NCI-H146 (cell line): ENCODE measurements at regions not wholly inside any gene's neighbourhood (a gene's known extent, or its start where the extent isn't known, plus 50 kb on each side); places are given as distances from the start of the nearest gene placed in this dataset.
"Not testable (repeated sequence)": the region's sequence is repeated elsewhere in the genome, so short reads cannot be mapped to it uniquely, and the experiment has no call there.

ENCODE experiments used
- DNase-seq: peaks from one replicate; lab custom pipeline; 2025; lab: John Stamatoyannopoulos, UW

GRCh38 chr13:60214213-60215055 lies 50.7 kb upstream of the DIAPH3 start:
- no peak for DNase-seq

DNA sequence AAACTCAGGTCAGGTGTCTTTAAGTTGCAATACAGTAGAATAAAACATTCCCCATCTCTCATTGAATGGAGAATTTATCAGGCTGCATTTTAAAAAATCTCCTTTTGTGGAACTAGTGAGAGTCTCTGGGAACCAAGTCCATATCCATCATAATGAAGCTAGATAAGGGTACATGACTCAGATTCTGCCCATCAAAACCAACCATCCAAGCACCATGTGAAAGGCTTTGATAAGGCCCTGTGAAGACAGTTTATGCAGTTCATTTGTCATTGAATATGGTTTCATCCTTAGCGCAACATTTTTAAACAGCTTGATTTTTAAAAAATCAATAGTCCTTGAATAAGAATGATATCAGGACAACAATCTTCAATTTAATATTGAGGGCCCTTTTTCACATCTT lies 56.3 kb upstream of the DIAPH3 start:
- DNase-seq = no peak

DNA sequence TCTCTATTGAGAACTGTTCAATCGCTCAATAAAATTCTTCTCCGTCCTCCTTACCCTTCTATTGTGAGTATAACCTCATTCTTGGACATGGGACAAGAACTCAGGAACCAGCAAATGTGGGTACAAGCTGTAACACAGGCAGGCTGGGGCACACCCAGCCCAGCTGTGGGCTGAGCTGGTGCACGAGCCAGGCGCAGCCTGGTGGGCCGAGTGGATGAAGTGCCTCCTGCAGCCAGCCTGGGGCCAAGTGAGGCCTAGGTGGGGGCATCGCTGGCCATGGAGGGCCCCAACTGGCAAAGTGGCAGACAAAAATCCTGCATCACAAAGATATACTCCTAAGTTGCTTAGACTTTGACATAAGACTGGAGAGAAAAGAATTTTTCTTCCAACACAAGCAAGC lies 57.9 kb upstream of the DIAPH3 start:
- DNase-seq = no peak

DNA sequence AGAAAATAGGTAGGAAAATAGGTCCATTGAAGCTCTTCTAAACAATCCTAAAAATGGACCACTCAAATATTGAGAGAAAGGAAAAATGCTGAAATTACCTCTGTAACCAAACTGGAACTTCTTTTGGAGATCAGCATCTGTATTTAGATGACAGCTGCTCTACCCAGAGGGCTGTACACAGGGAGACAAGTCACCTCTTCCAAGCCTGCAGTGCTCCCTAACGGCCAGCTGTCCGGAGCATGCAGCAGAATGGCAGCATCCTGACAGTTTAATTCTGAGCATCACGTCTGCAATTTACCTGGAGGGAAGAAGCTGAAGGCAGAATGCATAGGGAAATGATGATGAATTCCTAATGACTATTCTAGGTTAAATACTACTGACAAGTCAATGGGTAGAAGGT lies 62.8 kb upstream of the DIAPH3 start:
- peak; percentile 86 for DNase-seq

GRCh38 chr13:60227158-60227557 lies 63.4 kb upstream of the DIAPH3 start:
- no peak for DNase-seq

- DNase-seq = peak; percentile 95
These were observed 66.1 kb upstream of the DIAPH3 start for GRCh38 chr13:60229708-60230272.

DNA sequence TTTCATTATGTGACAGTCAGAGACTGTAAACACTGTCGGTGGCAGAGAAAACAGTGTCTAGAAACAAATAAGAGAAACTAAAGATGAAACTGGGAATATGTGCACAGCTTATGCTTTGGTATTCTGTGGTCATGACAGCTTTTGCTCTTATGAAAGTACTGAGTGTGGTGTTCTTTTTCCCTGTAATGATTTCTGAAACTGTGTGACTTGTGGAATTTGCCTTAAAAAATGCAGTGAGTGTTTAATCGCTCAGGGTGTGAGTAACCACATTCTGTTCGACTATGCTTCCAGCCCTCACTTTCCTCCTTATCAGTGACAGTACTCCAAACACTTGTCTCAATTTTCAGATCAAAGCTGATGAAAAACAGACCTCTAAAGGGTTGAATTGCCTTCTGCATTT lies 66.9 kb upstream of the DIAPH3 start:
- peak; percentile 36 for DNase-seq

GRCh38 chr13:60242043-60242595 lies 78.4 kb upstream of the DIAPH3 start:
- no peak for DNase-seq

DNA sequence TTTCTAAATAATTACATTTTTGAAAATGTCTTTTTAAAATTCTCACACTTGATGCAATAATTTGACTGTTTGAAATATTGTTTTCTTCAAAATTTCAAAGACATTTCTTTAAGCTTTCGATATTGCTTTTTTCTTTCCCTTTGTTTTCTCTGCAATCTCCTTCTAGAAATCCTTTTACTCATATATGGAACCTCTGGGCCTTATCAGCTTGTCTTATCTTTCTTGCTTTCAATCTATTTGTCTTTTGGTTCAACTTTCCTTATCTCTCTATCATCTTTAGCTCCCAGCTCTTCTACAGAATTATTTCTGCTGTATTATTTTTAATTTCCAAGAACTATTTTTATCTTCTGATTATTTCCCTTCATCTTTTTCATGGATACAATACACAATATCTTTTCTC lies 80.7 kb upstream of the DIAPH3 start:
- no peak for DNase-seq

- DNase-seq = not testable (repeated sequence)
These were observed 87.7 kb upstream of the DIAPH3 start for GRCh38 chr13:60251419-60251818.

GRCh38 chr13:60258349-60258748 lies 94.6 kb upstream of the DIAPH3 start:
- DNase-seq = no peak

DNA sequence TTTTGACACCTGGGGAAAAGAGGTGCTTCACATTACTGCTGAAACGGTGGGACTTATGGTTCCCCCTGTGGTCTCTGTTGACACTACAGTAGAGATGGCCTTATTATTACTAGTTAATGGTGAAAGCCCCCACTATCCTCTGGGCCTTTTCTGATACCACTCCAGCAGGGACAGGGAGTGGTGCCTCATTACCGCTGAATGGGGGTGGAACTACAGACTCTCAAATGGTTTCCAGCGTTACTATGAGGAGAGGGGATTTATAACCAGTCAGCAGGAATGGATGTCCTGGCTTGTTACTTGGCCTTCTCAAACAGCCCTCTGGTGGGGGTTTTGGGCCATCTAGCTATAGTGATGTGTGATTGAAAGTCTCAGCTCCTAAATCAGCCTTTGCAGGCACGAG lies 96.7 kb upstream of the DIAPH3 start:
- DNase-seq = peak; percentile 81

GRCh38 chr13:60261432-60262351 lies 98.0 kb upstream of the DIAPH3 start:
- peak; percentile 100 for DNase-seq

DNA sequence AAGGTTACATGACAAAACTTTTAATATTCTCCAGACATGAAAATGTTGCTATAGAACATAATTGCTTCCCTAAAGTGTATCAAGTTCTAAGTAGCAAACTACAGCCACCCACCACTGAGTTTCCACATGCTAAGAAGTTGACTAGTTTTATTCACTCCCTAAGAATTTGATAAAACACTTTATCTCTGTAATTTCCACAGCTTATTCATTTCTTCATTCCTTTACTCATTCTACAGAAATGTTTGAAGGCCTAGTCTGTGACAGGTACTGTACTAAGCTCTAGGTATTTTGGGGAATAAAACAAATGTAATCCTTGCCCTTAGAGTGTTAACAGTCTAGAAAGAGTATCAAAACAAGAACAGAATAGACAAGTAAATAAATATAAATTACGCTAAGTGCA lies 101.8 kb upstream of the DIAPH3 start:
- DNase-seq = no peak

DNA sequence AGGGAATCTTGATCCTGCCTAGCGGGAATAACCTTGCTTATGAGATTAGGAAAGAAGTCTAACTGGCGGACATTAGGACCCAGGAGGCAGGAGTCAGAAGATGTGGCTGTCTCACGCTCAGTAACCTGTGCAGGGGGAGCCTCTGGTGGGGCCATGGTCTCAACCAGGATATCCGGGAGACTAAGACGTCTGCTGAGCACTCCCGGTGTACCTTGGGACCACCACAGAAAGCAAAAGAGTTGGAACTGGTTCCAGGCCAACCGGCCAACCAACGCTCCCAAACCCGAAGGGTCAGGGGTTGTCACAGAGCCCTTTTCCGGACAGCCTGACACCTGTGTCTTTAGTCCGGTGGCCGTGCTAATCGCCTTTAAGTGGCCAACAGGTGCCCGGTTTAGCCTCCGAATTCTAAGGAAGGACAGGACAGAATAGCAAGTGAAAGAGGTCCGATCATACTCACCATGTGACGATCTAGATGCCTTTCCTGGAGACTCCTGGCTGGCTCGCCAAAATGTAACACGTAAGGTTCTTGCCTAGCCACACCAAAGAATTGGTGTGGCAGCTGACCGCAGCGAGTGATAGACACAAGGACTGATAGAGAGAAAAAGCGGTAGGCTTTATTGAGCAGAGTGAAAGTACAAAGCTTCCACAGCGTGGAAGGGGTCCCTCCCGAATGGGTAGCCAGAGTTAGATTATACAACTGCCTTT lies 103.9 kb upstream of the DIAPH3 start:
- DNase-seq = no peak

DNA sequence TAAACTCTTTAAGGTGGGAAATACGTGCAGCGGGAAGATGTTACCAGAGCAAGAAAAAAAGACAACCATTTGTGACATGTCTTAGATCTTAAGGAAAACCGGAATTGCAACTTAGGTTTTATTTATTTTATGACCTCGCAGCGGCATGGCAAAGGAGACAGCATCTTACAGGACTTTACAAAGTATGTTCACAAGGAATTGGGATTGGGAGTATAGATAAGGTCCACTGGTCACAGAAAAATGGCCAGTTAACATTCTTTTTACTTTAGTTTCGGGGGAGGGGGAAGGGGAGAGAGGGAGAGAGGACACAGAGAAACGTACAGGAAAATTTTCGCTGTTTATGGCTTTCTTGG lies 104.5 kb upstream of the DIAPH3 start:
- DNase-seq = no peak

GRCh38 chr13:60273971-60274527 lies 110.3 kb upstream of the DIAPH3 start:
- DNase-seq = peak; percentile 45

DNA sequence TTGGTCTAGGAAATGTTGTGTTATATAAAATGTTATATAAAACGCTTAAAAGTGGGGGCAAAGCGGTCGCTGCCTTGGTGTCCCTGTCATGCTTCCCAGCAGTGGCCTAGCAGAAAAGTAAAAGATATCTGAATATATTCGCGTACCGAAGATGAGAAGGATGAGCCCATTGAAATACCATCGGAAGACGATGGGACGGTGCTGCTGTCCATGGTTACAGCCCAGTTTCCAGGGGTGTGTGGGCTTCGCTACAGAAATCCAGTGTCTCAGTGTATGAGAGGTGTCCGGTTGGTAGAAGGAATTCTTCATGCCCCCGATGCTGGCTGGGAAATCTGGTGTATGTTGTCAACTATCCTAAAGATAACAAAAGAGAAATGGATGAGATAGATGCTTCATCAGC lies 110.9 kb upstream of the DIAPH3 start:
- DNase-seq = no peak

- DNase-seq = no peak
These were observed 111.5 kb upstream of the DIAPH3 start for GRCh38 chr13:60275208-60275607.

DNA sequence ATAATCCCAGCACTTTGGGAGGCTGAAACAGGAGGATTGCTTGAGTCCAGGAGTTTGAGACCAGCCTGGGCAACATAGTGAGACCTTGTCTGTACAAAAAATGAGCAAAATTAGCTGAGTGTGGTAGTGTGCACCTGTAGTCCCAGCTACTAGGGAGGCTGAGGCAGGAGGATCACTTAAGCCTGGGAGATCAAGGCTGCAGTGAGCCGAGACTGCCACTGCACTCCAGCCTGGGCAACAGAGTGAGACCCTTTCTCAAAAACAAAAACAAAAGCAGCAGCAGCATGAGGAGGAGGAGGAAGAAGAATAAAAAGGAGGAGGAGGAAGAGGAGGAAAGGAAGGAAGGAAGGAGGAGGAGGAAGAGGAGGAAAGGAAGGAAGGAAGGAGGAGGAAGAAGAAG lies 116.5 kb upstream of the TDRD3 start:
- DNase-seq = not testable (repeated sequence)

DNA sequence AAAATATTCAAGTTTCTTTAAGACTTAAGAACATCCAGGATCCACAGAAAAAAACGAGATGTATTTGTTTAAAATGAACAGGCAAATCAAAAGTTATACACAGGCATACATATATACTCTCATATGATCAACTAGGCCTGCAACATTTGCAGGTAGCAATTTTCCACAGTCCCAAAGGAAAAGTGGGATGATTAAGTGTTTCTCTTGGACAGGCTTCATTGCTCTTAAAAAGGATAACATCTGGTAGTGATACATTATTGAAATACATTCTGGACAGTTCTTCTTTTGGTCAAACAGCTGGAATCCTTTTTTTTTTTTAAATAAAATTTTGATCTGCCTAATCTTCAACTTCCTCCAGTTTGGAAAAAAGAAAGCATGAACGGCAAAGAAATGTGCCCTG lies 114.8 kb upstream of the TDRD3 start:
- peak; percentile 60 for DNase-seq

DNA sequence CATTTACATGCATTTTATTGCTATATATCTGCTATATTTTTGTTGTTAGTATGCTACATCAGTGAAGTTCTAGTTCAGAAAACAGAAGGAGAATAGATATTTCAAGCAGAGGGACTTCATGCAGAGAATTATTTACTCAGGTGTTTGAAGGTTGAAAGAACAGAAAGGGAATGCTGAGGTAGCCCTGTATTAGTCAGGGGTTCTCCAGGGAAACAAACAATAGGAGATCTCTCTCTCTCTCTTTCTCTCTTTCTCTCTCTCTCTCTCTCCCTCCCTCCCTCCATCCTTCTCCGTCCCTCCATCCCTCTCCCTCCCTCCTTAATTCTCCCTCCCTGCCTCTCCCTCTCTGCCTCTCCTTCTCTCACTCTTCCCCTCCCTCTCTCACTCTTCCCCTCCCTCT lies 114.3 kb upstream of the TDRD3 start:
- DNase-seq = peak; percentile 93
